ENCODE measurements at regions not wholly inside any gene's neighbourhood (a gene's known extent, or its start where the extent isn't known, plus 50 kb on each side); places are given as distances from the start of the nearest gene placed in this dataset.
"Not testable (repeated sequence)": the region's sequence is repeated elsewhere in the genome, so short reads cannot be mapped to it uniquely, and the experiment has no call there.

- in situ Hi-C loops (cut with HindIII; ENCODE audit: low pct_ligation_motif_present, low pct_unique_long_range_greater_than_20kb, low sequenced_read_pairs): no loop called here
- DNase-seq: no peak
Measured at GRCh38 chr12:83805156-83805772, 1107.3 kb downstream of the SLC6A15 start.

- DNase-seq: no peak
- in situ Hi-C loops (cut with HindIII; ENCODE audit: low pct_ligation_motif_present, low pct_unique_long_range_greater_than_20kb, low sequenced_read_pairs): no loop called here
Measured at GRCh38 chr12:83801972-83802371, 1110.6 kb downstream of the SLC6A15 start.

GRCh38 chr12:83800022-83800421, 1112.6 kb downstream of the SLC6A15 start:
- no peak for DNase-seq

GRCh38 chr12:83796531-83796930, 1109.8 kb downstream of the TMTC2 start:
- in situ Hi-C loops (cut with HindIII; ENCODE audit: low pct_ligation_motif_present, low pct_unique_long_range_greater_than_20kb, low sequenced_read_pairs): no loop called here
- no peak for DNase-seq

More at GRCh38 chr12:83800022-83800421, 1112.6 kb downstream of the SLC6A15 start:
- in situ Hi-C loops (cut with HindIII; ENCODE audit: low pct_ligation_motif_present, low pct_unique_long_range_greater_than_20kb, low sequenced_read_pairs): no loop called here

- DNase-seq: no peak
- in situ Hi-C loops (cut with HindIII; ENCODE audit: low pct_ligation_motif_present, low pct_unique_long_range_greater_than_20kb, low sequenced_read_pairs): no loop called here
Measured at GRCh38 chr12:83793616-83794015, 1106.9 kb downstream of the TMTC2 start.

- in situ Hi-C loops (cut with HindIII; ENCODE audit: low pct_ligation_motif_present, low pct_unique_long_range_greater_than_20kb, low sequenced_read_pairs): no loop called here
- no peak for DNase-seq
Measured at GRCh38 chr12:83784298-83784890, 1097.7 kb downstream of the TMTC2 start.

- DNase-seq: no peak
- in situ Hi-C loops (cut with HindIII; ENCODE audit: low pct_ligation_motif_present, low pct_unique_long_range_greater_than_20kb, low sequenced_read_pairs): no loop called here
Measured at GRCh38 chr12:83779526-83779925, 1092.8 kb downstream of the TMTC2 start.

GRCh38 chr12:83769151-83769550, 1082.4 kb downstream of the TMTC2 start:
- in situ Hi-C loops (cut with HindIII; ENCODE audit: low pct_ligation_motif_present, low pct_unique_long_range_greater_than_20kb, low sequenced_read_pairs): no loop called here
- DNase-seq: no peak

GRCh38 chr12:83767723-83768122, 1081.0 kb downstream of the TMTC2 start:
- in situ Hi-C loops (cut with HindIII; ENCODE audit: low pct_ligation_motif_present, low pct_unique_long_range_greater_than_20kb, low sequenced_read_pairs): no loop called here

GRCh38 chr12:83763425-83763824, 1076.7 kb downstream of the TMTC2 start:
- in situ Hi-C loops (cut with HindIII; ENCODE audit: low pct_ligation_motif_present, low pct_unique_long_range_greater_than_20kb, low sequenced_read_pairs): no loop called here
- no peak for DNase-seq

More at GRCh38 chr12:83767723-83768122, 1081.0 kb downstream of the TMTC2 start:
- no peak for DNase-seq

GRCh38 chr12:83759906-83760305, 1073.2 kb downstream of the TMTC2 start:
- DNase-seq: no peak
- in situ Hi-C loops (cut with HindIII; ENCODE audit: low pct_ligation_motif_present, low pct_unique_long_range_greater_than_20kb, low sequenced_read_pairs): no loop called here

- no peak for DNase-seq
- in situ Hi-C loops (cut with HindIII; ENCODE audit: low pct_ligation_motif_present, low pct_unique_long_range_greater_than_20kb, low sequenced_read_pairs): no loop called here
Measured at GRCh38 chr12:83758888-83759631, 1072.4 kb downstream of the TMTC2 start.

- in situ Hi-C loops (cut with HindIII; ENCODE audit: low pct_ligation_motif_present, low pct_unique_long_range_greater_than_20kb, low sequenced_read_pairs): no loop called here
- DNase-seq: no peak
Measured at GRCh38 chr12:83753904-83754303, 1067.2 kb downstream of the TMTC2 start.

- no peak for DNase-seq
- in situ Hi-C loops (cut with HindIII; ENCODE audit: low pct_ligation_motif_present, low pct_unique_long_range_greater_than_20kb, low sequenced_read_pairs): no loop called here
Measured at GRCh38 chr12:83753205-83753604, 1066.5 kb downstream of the TMTC2 start.

GRCh38 chr12:83739607-83740006, 1052.9 kb downstream of the TMTC2 start:
- DNase-seq: no peak
- in situ Hi-C loops (cut with HindIII; ENCODE audit: low pct_ligation_motif_present, low pct_unique_long_range_greater_than_20kb, low sequenced_read_pairs): no loop called here

GRCh38 chr12:83710851-83711250, 1024.1 kb downstream of the TMTC2 start:
- DNase-seq: no peak
- in situ Hi-C loops (cut with HindIII; ENCODE audit: low pct_ligation_motif_present, low pct_unique_long_range_greater_than_20kb, low sequenced_read_pairs): no loop called here

GRCh38 chr12:83709899-83710298, 1023.2 kb downstream of the TMTC2 start:
- in situ Hi-C loops (cut with HindIII; ENCODE audit: low pct_ligation_motif_present, low pct_unique_long_range_greater_than_20kb, low sequenced_read_pairs): no loop called here
- no peak for DNase-seq

GRCh38 chr12:83700838-83701237, 1014.1 kb downstream of the TMTC2 start:
- no peak for DNase-seq
- in situ Hi-C loops (cut with HindIII; ENCODE audit: low pct_ligation_motif_present, low pct_unique_long_range_greater_than_20kb, low sequenced_read_pairs): no loop called here

GRCh38 chr12:83696311-83696710, 1009.6 kb downstream of the TMTC2 start:
- DNase-seq; in situ Hi-C loops (cut with HindIII; ENCODE audit: low pct_ligation_motif_present, low pct_unique_long_range_greater_than_20kb, low sequenced_read_pairs): not testable (repeated sequence)

- in situ Hi-C loops (cut with HindIII; ENCODE audit: low pct_ligation_motif_present, low pct_unique_long_range_greater_than_20kb, low sequenced_read_pairs): no loop called here
Measured at GRCh38 chr12:83691730-83692129, 1005.0 kb downstream of the TMTC2 start.

More at GRCh38 chr12:83691730-83692129, 1005.0 kb downstream of the TMTC2 start:
- no peak for DNase-seq
